Kidney epithelial cell (primary cell): ENCODE measurements at regions not wholly inside any gene's neighbourhood (a gene's known extent, or its start where the extent isn't known, plus 50 kb on each side); places are given as distances from the start of the nearest gene placed in this dataset.

Experiments used
- DNase-seq: peaks from one replicate; pipeline ENCODE4 v3.0.0-alpha.2; 2010; ENCODE audit warnings: low read depth
- H3K27me3 ChIP-seq: 2 replicates; pipeline ENCODE4 v1.6.0; 2011; ENCODE audit warnings: low read length; ENCODE audit not compliant: control insufficient read depth, insufficient read depth
- H3K36me3 ChIP-seq: 2 replicates; pipeline ENCODE4 v1.5.1; 2011; ENCODE audit warnings: low read length; ENCODE audit not compliant: control insufficient read depth, insufficient read depth
- H3K4me3 ChIP-seq: 2 replicates; pipeline ENCODE4 v1.5.1; 2011; ENCODE audit warnings: low read depth, mild to moderate bottlenecking, control low read depth, low read length
- TF ChIP-seq, protein P1 (sequence below): IDR thresholded peaks from 2 replicates; pipeline ENCODE4 v1.5.1; 2011; ENCODE audit warnings: mild to moderate bottlenecking, moderate library complexity, low read length, control low read depth, inconsistent platforms; ENCODE audit not compliant: insufficient read depth, poor library complexity, severe bottlenecking

DNA sequence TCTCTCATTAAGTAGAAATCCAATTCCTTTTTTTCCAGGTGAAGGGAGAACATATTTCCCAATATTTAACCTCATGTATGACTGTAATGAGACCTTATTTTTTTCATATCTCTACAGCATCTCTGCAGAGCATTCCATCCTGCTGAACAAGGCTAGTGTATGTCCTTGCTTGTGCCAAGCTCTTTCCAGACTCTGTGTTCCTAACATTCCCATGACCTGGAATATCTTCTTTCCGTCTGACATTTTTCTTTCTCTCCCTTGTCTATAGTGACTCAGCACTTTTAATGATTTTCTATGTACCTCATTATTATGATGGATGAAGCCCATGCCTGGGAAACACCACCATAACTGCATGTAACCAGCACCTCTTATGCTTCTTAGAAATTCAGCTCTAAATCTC is 278.3 kb upstream of the NRIP1 start:
- no peaks in the 10 kb centered on the region for H3K36me3 ChIP-seq
- H3K4me3 ChIP-seq, result no peak overlapping the region
- TF ChIP-seq, protein P1, sequence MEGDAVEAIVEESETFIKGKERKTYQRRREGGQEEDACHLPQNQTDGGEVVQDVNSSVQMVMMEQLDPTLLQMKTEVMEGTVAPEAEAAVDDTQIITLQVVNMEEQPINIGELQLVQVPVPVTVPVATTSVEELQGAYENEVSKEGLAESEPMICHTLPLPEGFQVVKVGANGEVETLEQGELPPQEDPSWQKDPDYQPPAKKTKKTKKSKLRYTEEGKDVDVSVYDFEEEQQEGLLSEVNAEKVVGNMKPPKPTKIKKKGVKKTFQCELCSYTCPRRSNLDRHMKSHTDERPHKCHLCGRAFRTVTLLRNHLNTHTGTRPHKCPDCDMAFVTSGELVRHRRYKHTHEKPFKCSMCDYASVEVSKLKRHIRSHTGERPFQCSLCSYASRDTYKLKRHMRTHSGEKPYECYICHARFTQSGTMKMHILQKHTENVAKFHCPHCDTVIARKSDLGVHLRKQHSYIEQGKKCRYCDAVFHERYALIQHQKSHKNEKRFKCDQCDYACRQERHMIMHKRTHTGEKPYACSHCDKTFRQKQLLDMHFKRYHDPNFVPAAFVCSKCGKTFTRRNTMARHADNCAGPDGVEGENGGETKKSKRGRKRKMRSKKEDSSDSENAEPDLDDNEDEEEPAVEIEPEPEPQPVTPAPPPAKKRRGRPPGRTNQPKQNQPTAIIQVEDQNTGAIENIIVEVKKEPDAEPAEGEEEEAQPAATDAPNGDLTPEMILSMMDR, result no peak
- H3K27me3 ChIP-seq, result no peaks in the 10 kb centered on the region
- DNase-seq, result no peak

GRCh38 chr21:15352009-15352408 is 287.2 kb upstream of the NRIP1 start:
- TF ChIP-seq, protein P1, result no peak
- Histone ChIP-seq H3K27me3 (no peaks in the 10 kb centered on the region), H3K4me3 (no peak overlapping the region), H3K36me3 (no peaks in the 10 kb centered on the region)
- DNase-seq, result no peak

GRCh38 chr21:15353546-15353945 is 288.7 kb upstream of the NRIP1 start:
- TF ChIP-seq, protein P1, result no peak
- Histone ChIP-seq H3K36me3 (no peaks in the 10 kb centered on the region), H3K27me3 (no peaks in the 10 kb centered on the region), H3K4me3 (no peak overlapping the region)
- no peak for DNase-seq

- Histone ChIP-seq H3K27me3 (no peaks in the 10 kb centered on the region), H3K36me3 (no peaks in the 10 kb centered on the region), H3K4me3 (no peak overlapping the region)
- DNase-seq, result no peak
- TF ChIP-seq, protein P1, result no peak
Observed at GRCh38 chr21:15354516-15354915, 289.7 kb upstream of the NRIP1 start.

DNA sequence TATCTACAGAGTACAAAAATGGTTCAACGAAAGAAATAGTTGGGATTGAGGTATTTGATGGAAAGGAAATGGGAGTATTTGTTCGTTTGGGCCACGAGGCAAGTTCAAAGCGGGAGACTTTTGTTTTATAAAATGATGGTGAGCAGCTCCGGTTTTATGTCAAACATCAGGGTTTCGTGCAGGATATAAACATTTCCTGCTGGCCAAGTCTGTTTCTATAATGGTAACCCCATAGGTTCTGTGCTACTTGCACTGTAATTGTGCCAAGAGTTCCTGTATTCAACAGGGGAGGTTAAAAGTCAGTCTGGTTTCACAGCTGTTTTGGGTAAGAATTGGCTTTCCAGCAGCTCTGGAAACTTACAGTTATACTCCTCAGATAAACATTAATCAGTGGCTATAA is 290.3 kb upstream of the NRIP1 start:
- no peaks in the 10 kb centered on the region for H3K36me3 ChIP-seq
- no peaks in the 10 kb centered on the region for H3K27me3 ChIP-seq
- no peak overlapping the region for H3K4me3 ChIP-seq
- no peak for DNase-seq
- TF ChIP-seq, protein P1, result no peak

DNA sequence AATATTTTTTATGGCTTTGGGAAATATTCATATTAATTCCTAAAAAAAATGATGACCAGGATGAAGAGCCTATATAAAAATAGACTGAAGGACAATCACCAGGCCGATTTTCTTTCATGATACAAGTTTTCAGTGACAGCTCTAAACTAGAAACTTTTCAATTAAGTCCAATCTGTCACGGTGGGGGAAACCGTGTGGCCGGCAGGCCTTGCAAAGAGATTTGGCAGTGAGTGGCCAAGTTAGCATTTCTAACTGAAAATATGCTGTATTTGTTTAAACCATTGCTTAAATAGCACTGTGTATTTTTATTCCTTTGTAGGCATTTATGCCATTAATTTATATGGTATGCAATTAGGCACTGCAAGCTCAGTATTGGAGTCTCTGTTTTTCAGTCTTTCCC is 294.5 kb upstream of the NRIP1 start:
- no peak overlapping the region for H3K4me3 ChIP-seq
- no peak for DNase-seq
- TF ChIP-seq, protein P1, result no peak

More for the DNA sequence above, 294.5 kb upstream of the NRIP1 start:
- H3K36me3 ChIP-seq, result no peaks in the 10 kb centered on the region
- no peaks in the 10 kb centered on the region for H3K27me3 ChIP-seq
